Esophagus mucosa (tissue), 1 donor: ENCODE measurements at regions not wholly inside any gene's neighbourhood (a gene's known extent, or its start where the extent isn't known, plus 50 kb on each side); places are given as distances from the start of the nearest gene placed in this dataset.
A peak's percentile ranks its signal among the peaks of the same experiment; 100 is the strongest.

Experiments used
- ATAC-seq: fragments of 200-7000 bp; cut with Tn5 transposase; one replicate; pipeline ENCODE4 v1.9.1; 2020
- donor health status: DM: yes; HTN: yes; CAD: no.

GRCh38 chr10:4006051-4006450 lies 221.0 kb upstream of the KLF6 start:
- ATAC-seq, result no peak

- ATAC-seq, result no peak
Observed at GRCh38 chr10:4004990-4005389, 220.0 kb upstream of the KLF6 start.

- ATAC-seq, result no peak
Observed at GRCh38 chr10:4004144-4004543, 219.1 kb upstream of the KLF6 start.

GRCh38 chr10:4003348-4003973 lies 218.5 kb upstream of the KLF6 start:
- no peak for ATAC-seq

- no peak for ATAC-seq
Observed at GRCh38 chr10:4001811-4002210, 216.8 kb upstream of the KLF6 start.

GRCh38 chr10:3999642-4000041 lies 214.6 kb upstream of the KLF6 start:
- no peak for ATAC-seq

- ATAC-seq, result no peak
Observed at GRCh38 chr10:3996697-3997096, 211.7 kb upstream of the KLF6 start.

GRCh38 chr10:3995302-3996210 lies 210.5 kb upstream of the KLF6 start:
- no peak for ATAC-seq

GRCh38 chr10:3992382-3993178 lies 207.6 kb upstream of the KLF6 start:
- no peak for ATAC-seq

GRCh38 chr10:3990307-3990706 lies 205.3 kb upstream of the KLF6 start:
- no peak for ATAC-seq

GRCh38 chr10:3987143-3987974 lies 202.3 kb upstream of the KLF6 start:
- no peak for ATAC-seq

GRCh38 chr10:3986493-3987142 lies 201.6 kb upstream of the KLF6 start:
- ATAC-seq, result no peak

- ATAC-seq, result no peak
Observed at GRCh38 chr10:3982746-3983442, 197.9 kb upstream of the KLF6 start.

- no peak for ATAC-seq
Observed at GRCh38 chr10:3981300-3981699, 196.3 kb upstream of the KLF6 start.

GRCh38 chr10:3980660-3981059 lies 195.7 kb upstream of the KLF6 start:
- no peak for ATAC-seq

- no peak for ATAC-seq
Observed at GRCh38 chr10:3980144-3980543, 195.1 kb upstream of the KLF6 start.

- peak; percentile 78 for ATAC-seq
Observed at GRCh38 chr10:3978761-3979160, 193.8 kb upstream of the KLF6 start.

GRCh38 chr10:3978174-3978573 lies 193.2 kb upstream of the KLF6 start:
- ATAC-seq, result peak; percentile 70

- ATAC-seq, result no peak
Observed at GRCh38 chr10:3977761-3978160, 192.8 kb upstream of the KLF6 start.

- ATAC-seq, result no peak
Observed at GRCh38 chr10:3976718-3977117, 191.7 kb upstream of the KLF6 start.

GRCh38 chr10:3976171-3976570 lies 191.2 kb upstream of the KLF6 start:
- ATAC-seq, result no peak
